CD4-positive, alpha-beta T cell (primary cell): ENCODE measurements at regions not wholly inside any gene's neighbourhood (a gene's known extent, or its start where the extent isn't known, plus 50 kb on each side); places are given as distances from the start of the nearest gene placed in this dataset.

ENCODE experiments used
- ATAC-seq: fragments of 200-7000 bp; cut with Tn5 transposase; one replicate; pipeline ENCODE4 v1.10.0; 2022; ENCODE audit warnings: mild to moderate bottlenecking; ENCODE audit not compliant: poor library complexity
- CTCF ChIA-PET: fragments of 350-600 bp; sonication (Branson Sonifier 250); formaldehyde crosslinking; loops from one replicate; lab custom pipeline; 2021; ENCODE audit warnings: antibody characterized with exemption, inconsistent platforms; lab: Charles Lee
- POLR2A ChIA-PET: fragments of 350-600 bp; sonication (Branson Sonifier 250); formaldehyde crosslinking; loops from one replicate; lab custom pipeline; 2021; ENCODE audit warnings: antibody characterized with exemption, inconsistent platforms; lab: Charles Lee
- DNase-seq, 14 experiments: peaks; one replicate each; pipeline ENCODE4 v3.0.0-alpha.2; 2013 to 2020; ENCODE audit warnings: mixed read lengths in 2 of 14
- H3K27ac ChIP-seq, 2 donors: one replicate each; pipeline versions ENCODE4 v1.5.1 to v1.7.0; 2013; ENCODE audit warnings: low read length in 2 of 2, low read depth in 1 of 2, mild to moderate bottlenecking in 1 of 2
- H3K27me3 ChIP-seq, 2 experiments: 1 replicate in 1 of 2; 2 replicates in 1 of 2; pipeline versions ENCODE4 v1.6.1 to v1.7.0; 2013; ENCODE audit warnings: low read length in 2 of 2, control low read depth in 1 of 2, mild to moderate bottlenecking in 1 of 2, moderate library complexity in 1 of 2; ENCODE audit not compliant: insufficient read depth in 2 of 2, control insufficient read depth in 1 of 2
- H3K36me3 ChIP-seq: one replicate; pipeline ENCODE4 v1.6.1; 2013; ENCODE audit warnings: low read length, control low read depth; ENCODE audit not compliant: insufficient read depth
- H3K4me1 ChIP-seq: one replicate; pipeline ENCODE4 v1.6.1; 2013; ENCODE audit warnings: low read length, control low read depth; ENCODE audit not compliant: insufficient read depth
- H3K4me3 ChIP-seq: one replicate; pipeline ENCODE4 v1.5.1; 2013; ENCODE audit warnings: mild to moderate bottlenecking, low read length, moderate library complexity
- H3K9me3 ChIP-seq, 2 experiments: 1 replicate in 1 of 2; 2 replicates in 1 of 2; pipeline versions ENCODE4 v1.6.1 to v1.7.0; 2013; ENCODE audit warnings: low read length in 2 of 2, mild to moderate bottlenecking in 2 of 2, control low read depth in 1 of 2, moderate library complexity in 1 of 2; ENCODE audit not compliant: control insufficient read depth in 1 of 2, insufficient read depth in 1 of 2
- H3K27ac Mint-ChIP-seq: one replicate; pipeline ENCODE4 v1.8.0; 2020; ENCODE audit warnings: mixed read lengths
- H3K27me3 Mint-ChIP-seq: one replicate; pipeline ENCODE4 v1.8.0; 2021; ENCODE audit warnings: mixed read lengths
- H3K36me3 Mint-ChIP-seq: one replicate; pipeline ENCODE4 v1.8.0; 2021; ENCODE audit warnings: low read depth, mixed read lengths
- H3K4me1 Mint-ChIP-seq: one replicate; pipeline ENCODE4 v1.8.0; 2021; ENCODE audit warnings: low read depth, mixed read lengths
- H3K4me3 Mint-ChIP-seq: one replicate; pipeline ENCODE4 v1.8.0; 2020; ENCODE audit warnings: mild to moderate bottlenecking, mixed read lengths
- H3K9me3 Mint-ChIP-seq: one replicate; pipeline ENCODE4 v1.8.0; 2020; ENCODE audit warnings: mixed read lengths
- intact Hi-C, 2 experiments: fragments of 100-400 bp; cut with DNase I in 1 of 2; cut with micrococcal nuclease in 1 of 2; formaldehyde crosslinking; loops; one replicate each; pipeline versions ENCODE4 v1.15.1 to v1.9.0; 2023 to 2025; cut with DNase I, micrococcal nuclease
- TF ChIP-seq, protein P1 (sequence below): fragments of 200-600 bp; IDR thresholded peaks from one replicate; pipeline ENCODE4 v1.8.0; 2022; ENCODE audit warnings: antibody characterized with exemption, mild to moderate bottlenecking

DNA sequence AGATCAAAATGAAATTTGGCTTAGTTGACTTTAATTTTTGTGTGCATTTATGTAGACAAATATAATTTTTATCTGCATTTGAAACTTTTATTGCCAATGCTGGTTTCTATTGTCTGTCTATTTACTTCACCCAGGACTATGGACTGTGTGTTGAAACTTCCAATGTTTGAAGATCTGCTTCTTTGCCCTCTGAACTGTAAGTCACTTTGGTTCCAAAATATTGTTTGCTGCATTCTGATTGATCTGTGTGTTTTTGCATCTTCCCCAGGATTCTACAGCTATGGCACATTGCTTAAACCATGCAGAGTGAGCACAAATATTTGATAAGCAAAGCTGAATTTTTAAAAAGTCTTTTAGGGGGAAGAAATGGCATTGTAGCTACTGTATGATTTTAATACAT is 131.0 kb upstream of the SOX5 start:
- no peaks in the 10 kb centered on the region for H3K36me3 Mint-ChIP-seq
- CTCF ChIA-PET = no interaction called here
- TF ChIP-seq, protein P1, sequence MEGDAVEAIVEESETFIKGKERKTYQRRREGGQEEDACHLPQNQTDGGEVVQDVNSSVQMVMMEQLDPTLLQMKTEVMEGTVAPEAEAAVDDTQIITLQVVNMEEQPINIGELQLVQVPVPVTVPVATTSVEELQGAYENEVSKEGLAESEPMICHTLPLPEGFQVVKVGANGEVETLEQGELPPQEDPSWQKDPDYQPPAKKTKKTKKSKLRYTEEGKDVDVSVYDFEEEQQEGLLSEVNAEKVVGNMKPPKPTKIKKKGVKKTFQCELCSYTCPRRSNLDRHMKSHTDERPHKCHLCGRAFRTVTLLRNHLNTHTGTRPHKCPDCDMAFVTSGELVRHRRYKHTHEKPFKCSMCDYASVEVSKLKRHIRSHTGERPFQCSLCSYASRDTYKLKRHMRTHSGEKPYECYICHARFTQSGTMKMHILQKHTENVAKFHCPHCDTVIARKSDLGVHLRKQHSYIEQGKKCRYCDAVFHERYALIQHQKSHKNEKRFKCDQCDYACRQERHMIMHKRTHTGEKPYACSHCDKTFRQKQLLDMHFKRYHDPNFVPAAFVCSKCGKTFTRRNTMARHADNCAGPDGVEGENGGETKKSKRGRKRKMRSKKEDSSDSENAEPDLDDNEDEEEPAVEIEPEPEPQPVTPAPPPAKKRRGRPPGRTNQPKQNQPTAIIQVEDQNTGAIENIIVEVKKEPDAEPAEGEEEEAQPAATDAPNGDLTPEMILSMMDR = no peak
- peaks cover 2% of the 10 kb centered on the region for H3K9me3 Mint-ChIP-seq
- no peak for ATAC-seq
- H3K4me1 Mint-ChIP-seq = no peaks in the 10 kb centered on the region
- no peak overlapping the region for H3K4me3 Mint-ChIP-seq
- H3K36me3 ChIP-seq = no peaks in the 10 kb centered on the region
- intact Hi-C loops = no loop called here
- no peaks in the 10 kb centered on the region for H3K27me3 ChIP-seq
- no peaks in the 10 kb centered on the region for H3K9me3 ChIP-seq
- H3K27ac ChIP-seq = no peak overlapping the region
- H3K27ac Mint-ChIP-seq = no peak overlapping the region
- H3K27me3 Mint-ChIP-seq = no peaks in the 10 kb centered on the region
- DNase-seq = no peak
- H3K4me3 ChIP-seq = no peak overlapping the region
- H3K4me1 ChIP-seq = no peaks in the 10 kb centered on the region
- POLR2A ChIA-PET = no interaction called here

DNA sequence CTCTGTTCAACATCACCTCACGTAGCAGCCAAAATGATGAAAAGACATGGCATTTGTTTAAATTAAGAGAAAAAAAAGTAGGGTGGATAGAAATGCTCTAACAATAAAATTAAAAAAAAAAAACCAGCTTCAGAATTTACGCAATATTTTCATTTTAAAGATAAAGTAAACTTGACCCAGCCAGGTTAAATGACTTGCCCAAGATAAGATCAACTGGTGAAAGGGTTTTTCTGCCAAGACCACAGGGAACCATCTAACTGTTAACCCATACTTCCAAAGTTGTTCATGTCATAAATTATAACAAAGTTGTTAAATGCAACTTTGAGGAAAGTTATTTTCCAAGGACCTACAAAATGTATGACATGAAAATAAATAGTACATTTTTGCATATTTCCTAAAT is 129.6 kb upstream of the SOX5 start:
- Histone ChIP-seq H3K27me3 (no peaks in the 10 kb centered on the region), H3K4me1 (no peaks in the 10 kb centered on the region), H3K9me3 (no peaks in the 10 kb centered on the region), H3K27ac (no peak overlapping the region), H3K36me3 (no peaks in the 10 kb centered on the region), H3K4me3 (no peak overlapping the region)
- Mint-ChIP-seq H3K9me3 (peaks cover 2% of the 10 kb centered on the region), H3K4me1 (no peaks in the 10 kb centered on the region), H3K4me3 (no peak overlapping the region), H3K27me3 (no peaks in the 10 kb centered on the region), H3K27ac (no peak overlapping the region), H3K36me3 (no peaks in the 10 kb centered on the region)
- TF ChIP-seq, protein P1 = no peak
- intact Hi-C loops = no loop called here
- no peak for DNase-seq
- ChIA-PET CTCF (no interaction called here), POLR2A (no interaction called here)
- ATAC-seq = no peak

DNA sequence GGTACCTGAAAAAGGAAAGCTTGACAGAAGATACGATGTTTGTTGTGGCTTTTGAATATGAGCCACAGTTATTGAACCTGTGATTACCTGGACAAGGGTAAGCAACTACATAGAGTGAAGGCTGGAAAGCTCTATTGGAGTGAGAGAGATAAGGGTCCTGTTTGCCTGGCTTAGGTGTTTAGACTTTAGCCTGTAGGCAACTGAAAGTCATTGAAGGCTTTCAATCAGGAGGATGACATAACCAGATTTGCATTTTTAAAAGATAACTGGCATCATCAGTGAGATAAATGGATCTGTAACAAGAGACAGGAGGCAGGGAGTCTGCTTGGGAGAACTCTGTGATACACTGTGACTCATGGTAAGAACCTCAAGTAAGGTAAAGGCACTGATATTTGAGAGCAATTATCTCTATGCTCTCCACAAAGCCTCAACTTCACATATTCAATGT is 128.9 kb upstream of the SOX5 start:
- H3K36me3 ChIP-seq = no peaks in the 10 kb centered on the region
- no peaks in the 10 kb centered on the region for H3K27me3 ChIP-seq
- CTCF ChIA-PET = no interaction called here
- H3K4me1 ChIP-seq = no peaks in the 10 kb centered on the region
- H3K27me3 Mint-ChIP-seq = no peaks in the 10 kb centered on the region
- intact Hi-C loops = no loop called here
- H3K9me3 ChIP-seq = no peaks in the 10 kb centered on the region
- H3K27ac Mint-ChIP-seq = no peak overlapping the region
- H3K4me3 Mint-ChIP-seq = no peak overlapping the region
- POLR2A ChIA-PET = no interaction called here
- no peak for ATAC-seq
- H3K4me3 ChIP-seq = no peak overlapping the region
- no peak overlapping the region for H3K27ac ChIP-seq
- TF ChIP-seq, protein P1 = no peak
- H3K9me3 Mint-ChIP-seq = no peaks in the 10 kb centered on the region
- H3K36me3 Mint-ChIP-seq = no peaks in the 10 kb centered on the region
- DNase-seq = no peak
- H3K4me1 Mint-ChIP-seq = no peaks in the 10 kb centered on the region
